ENCODE measurements at regions not wholly inside any gene's neighbourhood (a gene's known extent, or its start where the extent isn't known, plus 50 kb on each side); places are given as distances from the start of the nearest gene placed in this dataset.
"Not testable (repeated sequence)": the region's sequence is repeated elsewhere in the genome, so short reads cannot be mapped to it uniquely, and the experiment has no call there.

DNA sequence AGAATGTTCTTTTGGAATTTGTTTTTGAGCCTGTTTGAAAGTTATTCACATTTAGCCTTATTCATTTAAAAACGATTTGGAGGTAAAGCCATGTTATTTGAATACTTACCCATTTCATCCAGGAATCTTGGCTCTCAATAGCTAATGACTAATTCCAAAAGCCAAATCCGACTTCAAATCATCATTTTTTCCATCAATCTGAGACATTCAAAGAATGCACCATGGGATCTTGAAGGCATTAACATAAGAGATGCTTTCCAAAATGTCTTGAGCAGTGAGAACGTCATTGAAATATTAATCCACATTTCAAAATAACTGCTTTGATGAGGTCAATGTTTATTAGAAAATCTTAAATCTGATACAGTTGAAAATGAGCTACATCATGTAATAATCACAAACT is 617.0 kb upstream of the RORB start:
- FAIRE-seq = no peak

DNA sequence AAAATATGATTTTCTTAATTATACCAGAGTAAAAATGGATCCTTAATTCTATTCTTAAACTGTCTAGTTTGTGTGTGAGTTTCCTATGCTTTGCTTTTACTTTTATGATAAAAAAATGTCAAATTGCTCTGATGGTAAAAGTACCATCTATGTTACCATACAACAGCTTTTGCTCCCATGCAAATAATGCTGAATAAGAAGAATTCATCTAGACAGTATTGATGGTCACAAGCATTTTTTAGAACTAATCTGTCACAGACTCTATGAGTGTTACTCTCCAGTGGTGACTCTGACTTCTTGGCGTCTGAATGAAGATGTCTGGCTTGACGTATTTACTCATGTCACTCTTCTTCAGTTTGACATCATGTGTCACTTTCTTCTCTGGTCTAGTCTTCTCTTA is 608.1 kb upstream of the RORB start:
- FAIRE-seq = no peak

DNA sequence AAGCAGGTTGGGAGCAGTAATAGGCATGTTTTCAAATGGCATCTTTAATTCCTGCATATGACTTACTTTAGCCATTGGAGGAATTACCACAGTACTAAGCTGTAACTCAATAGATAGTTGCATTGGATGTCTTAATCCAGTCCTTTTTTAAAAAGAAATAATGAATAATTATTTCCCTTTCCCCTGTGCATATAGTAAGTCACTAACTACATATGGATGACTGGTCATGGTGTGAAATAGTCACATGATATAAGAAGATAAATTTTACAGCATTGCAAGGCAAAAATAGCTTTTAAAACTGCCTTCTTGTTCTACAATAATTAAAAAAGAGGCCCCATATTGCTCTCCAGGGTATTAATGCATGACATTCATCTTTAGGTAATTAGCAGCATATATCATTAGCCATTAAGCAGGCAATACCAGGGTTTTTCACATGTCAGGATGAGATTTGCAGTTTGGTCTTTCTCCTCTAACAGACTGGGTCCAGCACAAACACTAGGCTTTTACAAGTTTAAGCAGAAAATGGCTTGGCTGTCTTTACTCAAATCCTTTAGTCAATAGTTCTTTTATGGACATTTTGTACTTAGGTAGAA is 606.4 kb upstream of the RORB start:
- no peak for FAIRE-seq

DNA sequence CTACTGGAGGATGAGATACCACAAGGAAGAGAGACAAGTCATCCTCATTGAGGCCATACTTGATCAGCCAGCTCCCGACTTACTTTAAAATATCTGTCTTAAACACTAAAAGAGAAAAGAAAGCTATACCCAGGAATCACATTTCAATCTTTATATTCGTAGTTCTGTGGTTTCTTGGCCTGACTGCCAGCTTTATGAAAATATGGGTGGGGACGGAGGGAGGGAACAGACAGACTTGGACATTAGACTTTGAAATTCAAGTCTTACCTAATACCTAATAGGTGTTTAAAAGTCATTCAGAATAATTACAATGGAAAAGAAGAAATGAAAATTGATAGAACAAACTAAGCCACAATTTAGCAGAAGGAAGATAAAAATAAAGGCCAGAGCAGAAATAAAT is 604.8 kb upstream of the RORB start:
- no peak for FAIRE-seq

DNA sequence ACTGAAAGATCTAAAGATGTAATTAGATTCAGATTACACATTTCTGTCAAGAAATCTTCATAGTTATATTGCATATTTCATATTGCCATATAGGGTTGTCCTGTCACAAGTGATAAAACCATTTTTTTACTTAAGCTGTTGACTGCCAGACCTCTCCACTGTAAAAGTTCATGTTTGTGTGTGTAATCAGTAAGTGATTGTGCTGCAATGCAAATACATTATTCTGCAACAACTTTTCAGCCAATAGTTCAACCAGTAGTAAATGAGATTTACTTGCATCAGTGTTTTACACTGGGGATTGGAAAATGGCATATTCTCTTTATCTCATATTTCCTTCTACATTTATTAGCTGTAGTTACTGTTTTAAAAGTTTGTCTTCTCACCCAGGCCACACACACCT is 603.9 kb upstream of the RORB start:
- FAIRE-seq = no peak

DNA sequence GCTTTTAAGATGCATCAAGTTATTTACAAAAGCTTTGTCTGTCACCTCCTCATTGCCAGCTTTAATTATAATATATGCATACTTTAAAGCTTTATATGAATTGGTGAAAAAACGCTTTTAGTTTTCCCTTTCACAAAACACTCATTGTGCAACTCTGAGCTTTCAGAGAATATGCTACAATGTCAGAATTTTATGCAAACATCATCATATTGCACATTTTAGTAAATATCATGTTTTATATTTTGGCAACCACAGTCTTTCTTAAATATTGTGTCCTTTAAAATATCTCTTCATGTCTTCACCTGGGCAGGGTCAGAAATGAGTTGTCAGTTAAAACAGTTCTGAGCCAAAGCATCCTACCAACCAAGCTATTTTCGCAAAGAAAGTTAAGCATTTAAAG is 601.1 kb upstream of the RORB start:
- no peak for FAIRE-seq

DNA sequence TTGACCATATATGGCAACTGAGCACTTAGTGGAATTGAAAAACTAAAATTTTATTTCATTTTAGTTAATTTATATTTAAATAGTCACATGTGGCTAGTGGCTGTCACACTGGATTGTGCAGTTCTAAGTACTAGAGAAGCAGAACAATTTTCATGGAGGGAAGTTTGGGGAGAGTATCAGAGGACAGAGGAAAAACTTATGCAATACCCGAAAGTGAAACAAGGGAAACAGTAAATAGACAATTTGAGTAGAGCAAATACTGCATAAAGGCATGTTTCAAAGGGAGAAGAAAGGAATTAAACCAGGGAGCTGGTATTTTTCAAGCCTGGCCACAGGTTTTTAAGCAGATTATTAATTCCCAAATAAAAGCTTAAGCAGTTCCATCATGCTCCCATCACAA is 590.5 kb upstream of the RORB start:
- no peak for FAIRE-seq

DNA sequence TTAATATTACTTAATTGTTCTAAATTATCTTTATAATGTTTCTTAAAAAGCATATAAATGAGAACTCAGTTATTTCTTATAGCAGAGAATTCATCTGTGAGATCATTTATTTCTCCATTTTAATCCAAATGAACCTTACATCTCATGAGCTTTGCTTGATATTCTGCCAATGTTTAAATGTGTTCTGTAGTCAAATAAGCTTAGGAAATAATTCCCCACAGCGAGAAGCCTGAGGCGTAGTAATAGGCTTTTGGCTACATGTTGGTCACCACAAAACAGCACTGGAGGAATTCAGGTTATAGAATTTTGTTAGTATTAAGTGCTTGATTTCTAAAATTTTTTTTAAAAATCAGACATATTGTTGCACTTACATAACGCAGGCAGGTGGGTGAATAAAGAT is 585.3 kb upstream of the RORB start:
- peak; percentile 53 for FAIRE-seq

DNA sequence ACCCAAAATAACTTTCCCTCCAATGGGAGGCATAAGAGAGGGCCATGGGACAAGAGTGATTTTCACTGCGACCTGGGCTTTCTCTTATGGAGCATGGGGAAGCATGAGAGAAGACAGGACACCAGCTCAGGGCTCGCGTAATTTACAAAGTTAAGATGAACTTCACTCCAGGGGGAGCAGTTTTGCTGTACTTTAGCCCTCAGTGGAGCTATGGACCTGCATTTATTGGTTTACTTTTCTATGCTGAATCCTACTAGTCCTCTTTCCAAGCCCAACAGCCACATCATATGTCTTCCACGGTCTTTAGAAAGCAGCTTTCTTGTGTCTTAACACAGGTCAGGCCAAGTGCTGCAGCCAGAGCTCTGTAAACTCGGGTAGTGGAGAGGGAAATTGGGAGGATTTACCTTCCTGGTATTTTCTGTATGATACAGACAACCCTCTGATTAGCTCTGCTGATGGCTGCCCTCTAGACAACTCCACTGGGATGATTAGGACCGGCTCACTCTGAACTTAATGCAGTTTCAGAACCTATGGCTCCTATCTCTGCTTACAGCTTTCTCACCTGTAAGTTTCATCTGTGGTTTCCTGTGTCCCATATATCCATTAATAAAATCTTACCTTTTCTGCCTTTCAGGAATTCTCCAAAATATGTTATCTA is 581.0 kb upstream of the RORB start:
- FAIRE-seq = no peak

DNA sequence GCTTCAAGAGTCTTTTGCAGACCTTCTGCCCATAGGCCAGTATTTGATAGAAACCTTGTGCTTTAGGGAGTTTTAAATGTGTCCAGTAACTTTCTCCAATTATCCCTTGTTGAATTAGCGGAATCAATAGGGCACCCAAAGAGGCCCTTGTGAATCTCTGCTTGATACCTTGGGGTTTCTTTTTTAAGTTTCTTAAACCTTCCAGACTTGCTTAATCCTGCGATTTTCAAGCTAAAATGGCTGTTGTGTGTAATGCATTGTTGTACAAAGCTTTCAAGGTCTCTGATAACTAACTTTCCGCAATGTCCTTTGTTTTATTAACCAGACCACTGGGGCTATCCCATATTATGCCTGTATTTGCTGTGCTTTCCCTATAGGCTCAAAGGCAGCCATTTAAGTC is 577.4 kb upstream of the RORB start:
- FAIRE-seq = no peak

DNA sequence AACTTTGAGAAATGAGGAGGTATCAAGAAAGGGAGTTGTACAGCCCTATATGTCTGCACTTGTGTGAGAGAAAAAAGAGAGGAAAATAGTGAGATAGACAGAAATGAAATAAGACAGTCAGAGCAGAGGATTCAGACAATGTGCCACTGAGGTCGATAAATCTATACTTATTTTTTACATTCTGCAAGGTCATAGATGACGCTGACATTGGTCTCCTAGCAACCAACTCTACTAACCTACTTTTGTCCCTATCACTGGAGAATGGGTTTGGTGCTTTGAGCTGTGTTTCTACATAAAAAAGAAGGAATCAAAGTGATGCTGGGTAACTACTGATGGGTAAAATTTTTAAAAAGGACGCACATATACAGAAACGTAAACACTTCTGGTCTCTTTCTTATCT is 573.3 kb upstream of the RORB start:
- no peak for FAIRE-seq

DNA sequence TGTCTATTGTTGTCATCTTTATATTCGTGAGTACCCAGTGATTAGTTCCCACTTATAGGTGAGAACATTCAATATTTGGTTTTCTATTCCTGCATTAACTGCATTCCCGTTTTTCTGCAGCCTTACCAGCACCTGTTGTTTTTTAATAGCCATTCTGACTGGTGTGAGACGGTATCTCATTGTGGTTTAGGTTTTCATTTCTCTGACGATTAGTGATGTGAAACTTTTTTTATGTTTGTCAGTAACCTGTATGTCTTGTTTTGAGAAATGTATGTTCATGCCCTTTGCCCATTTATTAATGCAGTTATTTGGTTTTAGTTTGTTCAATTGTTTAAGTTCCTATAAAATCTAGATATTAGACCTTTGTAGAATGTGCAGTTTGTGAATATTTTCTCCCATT is 546.0 kb upstream of the RORB start:
- no peak for FAIRE-seq

DNA sequence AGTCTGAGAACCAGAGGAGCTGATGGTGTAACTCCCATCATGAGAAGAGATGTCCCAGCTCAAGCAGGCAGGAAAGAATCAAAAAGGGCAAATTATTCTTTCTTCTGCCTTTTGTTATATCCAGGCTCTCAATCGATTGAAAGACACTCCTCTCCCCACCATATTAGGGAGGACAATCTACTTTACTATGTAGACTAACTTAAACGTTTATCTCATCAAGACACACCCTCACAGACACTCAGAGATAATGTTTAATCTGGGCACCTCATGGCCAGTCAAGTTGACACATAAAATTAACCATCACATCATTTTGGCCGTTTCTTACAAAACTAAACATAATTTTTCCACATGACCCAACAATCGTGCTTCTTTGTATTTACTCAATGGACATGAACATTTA is 534.3 kb upstream of the RORB start:
- FAIRE-seq = no peak

DNA sequence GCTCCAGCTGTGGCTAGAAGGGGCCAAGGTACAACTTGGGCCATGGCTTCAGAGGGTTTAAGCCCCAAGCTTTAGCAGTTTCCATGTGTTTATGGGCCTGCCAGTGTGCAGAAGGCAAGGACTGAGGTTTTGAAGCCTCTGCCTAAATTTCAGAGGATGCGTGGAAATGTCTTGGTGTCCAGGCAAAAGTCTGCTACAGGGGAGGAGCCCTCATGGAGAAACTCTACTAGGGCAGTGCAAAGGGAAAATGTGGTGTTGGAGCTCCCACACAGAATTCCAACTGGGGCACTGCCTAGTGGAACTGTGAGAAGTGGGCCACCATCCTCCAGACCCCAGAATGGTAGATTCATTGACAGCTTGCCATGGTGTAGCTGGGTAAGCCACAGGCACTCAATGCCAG is 527.2 kb upstream of the RORB start:
- no peak for FAIRE-seq

DNA sequence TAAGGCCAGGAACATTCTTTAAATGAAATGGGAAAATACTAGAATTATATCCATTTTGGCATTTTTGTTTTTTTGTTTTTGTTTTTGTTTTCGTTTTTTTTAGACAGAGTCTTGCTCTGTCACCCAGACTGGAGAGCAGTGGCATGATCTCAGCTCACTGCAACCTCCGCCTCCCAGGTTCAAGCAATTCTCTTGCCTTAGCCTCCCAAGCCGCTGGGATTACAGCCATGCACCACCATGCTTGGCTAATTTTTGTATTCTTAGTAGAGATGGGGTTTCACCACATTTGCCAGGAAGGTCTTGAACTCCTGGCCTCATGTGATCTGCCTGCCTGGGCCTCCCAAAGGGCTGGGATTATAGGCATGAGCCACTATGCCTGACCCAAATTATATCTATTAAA is 520.7 kb upstream of the RORB start:
- FAIRE-seq = not testable (repeated sequence)

DNA sequence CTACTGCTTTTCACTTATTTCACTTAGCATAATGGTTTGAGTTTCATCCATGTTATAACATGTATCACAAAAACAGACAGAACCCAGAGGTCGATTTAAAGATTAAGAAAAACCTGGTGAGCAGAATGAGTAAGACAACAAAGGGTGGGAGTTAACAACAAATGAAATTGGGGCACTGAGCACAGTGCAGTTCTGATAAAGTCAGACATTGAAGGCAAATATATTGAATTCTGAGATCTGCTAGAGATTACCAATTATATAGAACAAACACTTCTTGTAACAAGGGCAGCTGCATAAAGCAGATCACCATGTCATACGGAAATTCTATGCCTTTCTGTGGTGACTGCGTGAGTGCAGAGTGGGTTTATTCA is 517.3 kb upstream of the RORB start:
- no peak for FAIRE-seq

DNA sequence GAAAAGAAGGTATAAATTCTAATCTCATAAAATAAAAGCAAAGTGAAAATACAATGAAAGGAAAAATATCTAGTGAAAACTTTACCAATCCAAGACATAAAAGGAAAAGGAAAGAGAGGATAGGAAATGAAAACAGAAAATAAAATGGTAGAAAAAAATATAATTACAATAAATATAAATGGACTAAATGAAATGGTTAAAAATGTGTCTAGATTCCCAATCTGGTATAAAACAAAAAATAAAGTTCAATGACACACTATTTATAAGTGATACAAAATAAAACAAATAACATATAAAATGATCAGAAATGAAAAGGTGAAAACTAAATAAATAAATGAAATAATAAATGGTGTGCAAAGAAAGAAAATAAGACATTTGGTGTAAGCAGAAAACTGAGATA is 516.4 kb upstream of the RORB start:
- FAIRE-seq = peak; percentile 53

DNA sequence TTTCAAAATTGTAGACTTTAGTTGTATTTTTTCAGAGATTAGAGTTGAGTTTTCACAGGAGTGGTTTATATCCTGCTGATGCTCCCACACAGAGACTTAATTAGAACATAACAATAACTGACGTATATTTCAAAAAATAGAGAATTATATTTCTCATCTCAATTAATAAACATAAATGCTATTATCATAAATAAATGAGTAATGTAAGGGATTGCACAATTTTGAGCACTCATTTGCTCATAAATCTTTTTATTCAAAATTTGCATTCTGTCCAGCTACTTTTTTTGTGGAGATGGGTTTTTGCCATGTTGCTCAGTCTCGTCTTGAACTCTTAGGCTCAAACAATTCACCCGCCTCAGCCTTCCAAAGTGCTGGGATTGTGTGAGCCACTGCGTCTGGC is 515.7 kb upstream of the RORB start:
- FAIRE-seq = no peak

DNA sequence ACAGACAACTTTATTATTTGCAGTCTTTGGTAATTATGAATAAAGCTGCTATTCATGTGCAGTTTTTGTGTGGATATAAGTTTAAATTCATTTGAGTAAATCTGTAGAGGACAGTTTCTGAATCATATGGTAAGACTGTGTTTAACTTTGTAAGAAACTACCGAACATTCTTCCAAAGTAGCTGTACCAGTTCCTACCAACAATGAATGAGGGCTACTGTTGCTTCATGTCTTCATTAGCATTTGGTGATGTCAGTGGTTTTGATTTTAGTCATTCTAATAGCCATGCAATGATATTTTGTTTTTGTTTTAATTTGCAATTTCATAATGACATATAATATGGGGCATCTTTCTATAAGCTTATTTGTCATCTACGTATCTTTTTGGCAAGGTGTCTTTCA is 501.3 kb upstream of the RORB start:
- FAIRE-seq = no peak

DNA sequence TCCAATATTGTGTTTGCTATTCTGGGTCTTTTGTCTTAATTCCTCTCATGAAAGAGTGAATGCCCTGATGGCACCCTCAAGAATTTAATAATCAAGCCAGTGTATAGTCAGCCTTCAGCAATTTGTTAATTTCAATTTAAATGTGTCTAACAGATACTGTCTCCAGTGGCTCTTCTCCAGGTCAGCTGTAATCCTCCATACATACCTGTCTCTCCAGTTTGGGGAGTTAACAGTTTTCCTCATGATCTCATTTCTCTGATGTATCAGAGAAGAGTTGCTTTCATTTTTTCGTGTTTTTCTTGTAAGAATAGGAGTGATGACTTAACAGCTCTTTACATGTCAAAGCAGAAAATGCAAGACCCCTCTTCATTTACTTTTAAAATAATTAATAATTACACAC is 500.3 kb upstream of the RORB start:
- FAIRE-seq = no peak

DNA sequence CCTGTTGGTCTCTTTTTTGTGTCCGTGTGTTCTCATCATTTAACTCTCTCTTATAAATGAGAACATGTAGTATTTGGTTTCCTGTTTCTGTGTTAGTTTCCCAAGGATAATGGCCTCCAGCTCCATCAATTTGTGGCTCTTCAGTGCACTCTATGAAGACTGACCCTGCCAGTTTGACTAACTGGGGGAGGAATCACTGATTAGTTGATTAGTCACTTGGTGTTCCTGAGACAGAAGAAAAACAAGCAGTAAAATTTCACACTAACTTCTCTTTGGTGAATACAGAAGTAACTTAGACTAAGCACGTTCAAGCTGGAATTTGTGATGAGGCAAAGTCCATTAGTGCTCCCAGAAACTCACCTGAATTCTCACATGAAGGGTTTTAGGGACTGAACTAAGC is 495.8 kb upstream of the RORB start:
- FAIRE-seq = no peak

DNA sequence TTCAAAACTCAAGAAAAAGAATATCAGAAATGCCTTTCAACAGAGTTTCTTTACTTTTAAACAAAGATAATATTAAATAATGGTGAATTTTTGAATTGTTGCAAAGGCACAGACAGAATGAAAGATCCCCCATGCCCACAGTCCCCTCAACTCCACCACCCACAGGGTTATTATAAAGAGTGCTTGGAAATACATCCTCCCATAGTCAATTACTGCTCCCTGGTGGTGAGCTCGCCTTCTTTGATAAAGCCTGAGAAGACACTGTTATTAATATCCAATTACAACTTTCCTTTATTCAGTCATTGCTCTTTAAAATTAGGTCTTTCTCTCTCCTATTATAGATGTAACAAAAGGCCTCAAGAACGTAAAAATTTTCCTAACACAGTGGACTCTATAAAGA is 490.2 kb upstream of the RORB start:
- no peak for FAIRE-seq

DNA sequence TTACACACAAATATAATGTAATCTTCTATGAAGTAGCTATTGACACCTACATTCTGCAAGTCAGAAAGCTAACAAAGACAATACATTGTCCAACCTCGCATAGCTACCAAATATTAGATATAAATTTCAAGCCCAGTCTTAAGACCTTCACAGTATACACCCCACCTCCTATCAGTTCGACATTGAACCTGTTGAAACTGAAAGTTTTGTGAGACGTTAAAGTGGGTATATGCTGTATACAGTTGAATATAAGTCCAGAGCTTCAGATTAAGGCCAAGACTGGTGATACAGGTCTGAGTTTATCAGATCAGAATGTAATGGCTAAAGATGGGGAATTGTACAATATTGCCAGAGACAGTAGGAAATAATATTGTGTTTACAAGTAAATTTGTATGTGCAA is 489.3 kb upstream of the RORB start:
- FAIRE-seq = no peak

DNA sequence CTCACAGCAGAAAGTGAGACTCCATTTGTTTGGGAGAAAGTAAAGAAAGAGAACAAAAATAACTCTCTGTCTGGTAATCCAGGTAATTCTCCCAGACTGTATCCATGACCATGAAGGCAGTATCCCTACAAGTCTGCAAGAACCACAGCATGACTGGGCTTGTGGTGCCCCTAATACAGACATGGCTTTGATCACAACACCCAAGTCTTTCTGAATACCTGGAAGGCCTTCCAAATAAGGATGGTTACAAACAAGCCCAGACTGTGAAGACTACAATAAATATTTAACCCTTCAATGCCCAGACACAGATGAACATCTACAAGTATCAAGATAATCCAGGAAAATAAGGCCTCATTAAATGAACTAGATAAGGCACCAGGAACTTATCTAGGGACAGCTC is 481.1 kb upstream of the RORB start:
- FAIRE-seq = no peak

DNA sequence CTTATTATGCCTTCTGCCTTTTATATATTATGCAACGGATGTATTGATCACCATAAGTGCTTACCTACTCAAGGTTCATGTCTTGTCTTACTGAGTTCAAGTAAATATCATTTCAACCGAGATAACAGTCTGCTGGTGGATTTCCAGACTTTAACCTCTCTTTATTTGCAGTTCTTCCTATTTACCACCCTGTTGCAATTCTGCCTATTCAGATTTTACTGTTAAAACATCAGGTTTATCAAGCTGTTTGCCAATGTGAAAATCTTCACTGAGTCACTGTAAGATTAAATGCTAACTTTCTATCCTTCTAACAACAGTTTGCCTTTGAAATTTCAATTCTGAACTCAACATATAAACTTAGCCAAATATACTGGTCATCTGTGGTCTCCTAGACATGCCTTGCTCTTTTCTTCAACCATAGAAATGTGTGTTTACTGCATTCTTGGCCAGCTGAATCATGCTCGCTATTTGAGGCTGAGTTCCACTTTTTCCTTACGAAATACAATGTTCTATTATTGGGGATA is 471.7 kb upstream of the RORB start:
- no peak for FAIRE-seq

All from colon (tissue), 2 donors.